HK-2 (cell line): ENCODE measurements at regions not wholly inside any gene's neighbourhood (a gene's known extent, or its start where the extent isn't known, plus 50 kb on each side); places are given as distances from the start of the nearest gene placed in this dataset.
"Not testable (repeated sequence)": the region's sequence is repeated elsewhere in the genome, so short reads cannot be mapped to it uniquely, and the experiment has no call there.

ENCODE experiments used
- DNase-seq: peaks from one replicate; pipeline ENCODE4 v3.0.0-alpha.2; 2018; ENCODE audit not compliant: unreplicated experiment

GRCh38 chr2:129805899-129806298 is 173.6 kb upstream of the RAB6C start:
- DNase-seq, result no peak

GRCh38 chr2:129806317-129806716 is 173.1 kb upstream of the RAB6C start:
- DNase-seq, result no peak

- DNase-seq, result no peak
These were observed 172.5 kb upstream of the RAB6C start for GRCh38 chr2:129806990-129807389.

- DNase-seq, result not testable (repeated sequence)
These were observed 171.7 kb upstream of the RAB6C start for GRCh38 chr2:129807642-129808338.

- no peak for DNase-seq
These were observed 168.9 kb upstream of the RAB6C start for GRCh38 chr2:129810521-129810920.

- DNase-seq, result no peak
These were observed 167.4 kb upstream of the RAB6C start for GRCh38 chr2:129812071-129812470.

GRCh38 chr2:129812654-129813053 is 166.8 kb upstream of the RAB6C start:
- DNase-seq, result no peak

- DNase-seq, result no peak
These were observed 166.1 kb upstream of the RAB6C start for GRCh38 chr2:129813404-129813803.

- no peak for DNase-seq
These were observed 162.5 kb upstream of the RAB6C start for GRCh38 chr2:129816813-129817574.

- DNase-seq, result no peak
These were observed 159.6 kb upstream of the RAB6C start for GRCh38 chr2:129819855-129820254.

GRCh38 chr2:129820908-129821307 is 158.6 kb upstream of the RAB6C start:
- no peak for DNase-seq

- DNase-seq, result no peak
These were observed 158.0 kb upstream of the RAB6C start for GRCh38 chr2:129821445-129821844.

GRCh38 chr2:129823044-129823443 is 156.4 kb upstream of the RAB6C start:
- DNase-seq, result no peak

- no peak for DNase-seq
These were observed 152.0 kb upstream of the RAB6C start for GRCh38 chr2:129827311-129828090.

- DNase-seq, result no peak
These were observed 150.7 kb upstream of the RAB6C start for GRCh38 chr2:129828792-129829191.

- no peak for DNase-seq
These were observed 149.9 kb upstream of the RAB6C start for GRCh38 chr2:129829588-129829987.

- DNase-seq, result no peak
These were observed 148.4 kb upstream of the RAB6C start for GRCh38 chr2:129831018-129831417.

GRCh38 chr2:129833465-129833864 is 146.0 kb upstream of the RAB6C start:
- DNase-seq, result not testable (repeated sequence)

- DNase-seq, result no peak
These were observed 132.4 kb upstream of the RAB6C start for GRCh38 chr2:129847043-129847442.

- peak; percentile 1 for DNase-seq
These were observed 129.8 kb upstream of the RAB6C start for GRCh38 chr2:129849559-129850160.

GRCh38 chr2:129857200-129857599 is 122.3 kb upstream of the RAB6C start:
- no peak for DNase-seq

GRCh38 chr2:129859175-129859574 is 120.3 kb upstream of the RAB6C start:
- no peak for DNase-seq
